ENCODE measurements at regions not wholly inside any gene's neighbourhood (a gene's known extent, or its start where the extent isn't known, plus 50 kb on each side); places are given as distances from the start of the nearest gene placed in this dataset.

GRCh38 chr5:129821477-129822131 lies 73.7 kb downstream of the MINAR2 start:
- TF ChIP-seq CTCF (optimal IDR thresholded peaks at IDR 0.05 in 1 of 3, IDR thresholded peaks at IDR 0.05 in 1 of 3, conservative IDR thresholded peaks at IDR 0.05 in 1 of 3; ENCODE audit: extremely low read depth in 1 of 3, insufficient read depth in 2 of 3, low read length in 3 of 3), result no peak
- TF ChIP-seq EZH2 (IDR thresholded peaks at IDR 0.05; ENCODE audit: low read length), result no peak
